Embryonic facial prominence (tissue), 1 donor: ENCODE measurements at regions not wholly inside any gene's neighbourhood (a gene's known extent, or its start where the extent isn't known, plus 50 kb on each side); places are given as distances from the start of the nearest gene placed in this dataset.
"Not testable (repeated sequence)": the region's sequence is repeated elsewhere in the genome, so short reads cannot be mapped to it uniquely, and the experiment has no call there.

Source experiments
- DNase-seq: peaks from one replicate; pipeline ENCODE4 v3.0.0-alpha.2; 2016; ENCODE audit errors: extremely low spot score

GRCh38 chr17:72446525-72447250 is 325.9 kb downstream of the SOX9 start:
- DNase-seq = no peak

GRCh38 chr17:72447251-72447640 is 326.4 kb downstream of the SOX9 start:
- no peak for DNase-seq

- no peak for DNase-seq
These were observed 327.2 kb downstream of the SOX9 start for GRCh38 chr17:72448019-72448418.

GRCh38 chr17:72452286-72453173 is 331.7 kb downstream of the SOX9 start:
- no peak for DNase-seq

GRCh38 chr17:72454342-72454741 is 333.5 kb downstream of the SOX9 start:
- no peak for DNase-seq

- no peak for DNase-seq
These were observed 334.7 kb downstream of the SOX9 start for GRCh38 chr17:72455562-72455961.

- DNase-seq = no peak
These were observed 335.3 kb downstream of the SOX9 start for GRCh38 chr17:72456075-72456474.

- no peak for DNase-seq
These were observed 336.9 kb downstream of the SOX9 start for GRCh38 chr17:72457712-72458111.

GRCh38 chr17:72458301-72458700 is 337.5 kb downstream of the SOX9 start:
- no peak for DNase-seq

- no peak for DNase-seq
These were observed 339.9 kb downstream of the SOX9 start for GRCh38 chr17:72460711-72461110.

- no peak for DNase-seq
These were observed 340.9 kb downstream of the SOX9 start for GRCh38 chr17:72461757-72462156.

- no peak for DNase-seq
These were observed 341.6 kb downstream of the SOX9 start for GRCh38 chr17:72462407-72462806.

GRCh38 chr17:72462814-72463213 is 342.0 kb downstream of the SOX9 start:
- DNase-seq = no peak

GRCh38 chr17:72463287-72464102 is 342.7 kb downstream of the SOX9 start:
- no peak for DNase-seq

- not testable (repeated sequence) for DNase-seq
These were observed 343.4 kb downstream of the SOX9 start for GRCh38 chr17:72464221-72464620.

- DNase-seq = no peak
These were observed 344.6 kb downstream of the SOX9 start for GRCh38 chr17:72465191-72466024.

GRCh38 chr17:72466199-72466598 is 345.4 kb downstream of the SOX9 start:
- no peak for DNase-seq

GRCh38 chr17:72466606-72467005 is 345.8 kb downstream of the SOX9 start:
- no peak for DNase-seq

GRCh38 chr17:72467841-72468653 is 347.2 kb downstream of the SOX9 start:
- peak; percentile 48 for DNase-seq

- DNase-seq = no peak
These were observed 348.0 kb downstream of the SOX9 start for GRCh38 chr17:72468841-72469240.
